ENCODE measurements at regions not wholly inside any gene's neighbourhood (a gene's known extent, or its start where the extent isn't known, plus 50 kb on each side); places are given as distances from the start of the nearest gene placed in this dataset.
"Not testable (repeated sequence)": the region's sequence is repeated elsewhere in the genome, so short reads cannot be mapped to it uniquely, and the experiment has no call there.

GRCh38 chr6:94953867-94954631 lies 623.3 kb upstream of the MANEA start:
- no peaks in the 10 kb centered on the region for H3K36me3 ChIP-seq (ENCODE audit: control insufficient read depth, insufficient read depth, low read length)
- ChIA-PET CTCF (interaction anchor here (0.6 kb wide), 1 partner anchor 21 kb away, joined by 3 read pairs; no protein-coding TSS in a partner anchor), POLR2A (no interaction called here)

GRCh38 chr6:94955156-94955555 lies 622.2 kb upstream of the MANEA start:
- DNase-seq (ENCODE audit: low read depth), result no peak
- H3K36me3 ChIP-seq (ENCODE audit: control insufficient read depth, insufficient read depth, low read length), result no peaks in the 10 kb centered on the region
- POLR2A ChIA-PET, result no interaction called here
- CTCF ChIA-PET, result no interaction called here
- no peak overlapping the region for H3K4me3 ChIP-seq (ENCODE audit: low read depth, low read length)
- TF ChIP-seq CTCF (IDR thresholded peaks at IDR 0.05; ENCODE audit: insufficient read depth, low read depth, low read length), result no peak
- no peaks in the 10 kb centered on the region for H3K27me3 ChIP-seq (ENCODE audit: control insufficient read depth, insufficient read depth, low read length)

More at GRCh38 chr6:94953867-94954631, 623.3 kb upstream of the MANEA start:
- no peak overlapping the region for H3K4me3 ChIP-seq (ENCODE audit: low read depth, low read length)
- TF ChIP-seq CTCF (IDR thresholded peaks at IDR 0.05; ENCODE audit: insufficient read depth, low read depth, low read length), result no peak
- H3K27me3 ChIP-seq (ENCODE audit: control insufficient read depth, insufficient read depth, low read length), result no peaks in the 10 kb centered on the region
- no peak for DNase-seq (ENCODE audit: low read depth)

- Histone ChIP-seq H3K36me3 (ENCODE audit: control insufficient read depth, insufficient read depth, low read length) (no peaks in the 10 kb centered on the region), H3K27me3 (ENCODE audit: control insufficient read depth, insufficient read depth, low read length) (no peaks in the 10 kb centered on the region), H3K4me3 (ENCODE audit: low read depth, low read length) (no peak overlapping the region)
- TF ChIP-seq CTCF (IDR thresholded peaks at IDR 0.05; ENCODE audit: insufficient read depth, low read depth, low read length), result no peak
- DNase-seq (ENCODE audit: low read depth), result no peak
- ChIA-PET POLR2A (no interaction called here), CTCF (no interaction called here)
Observed at GRCh38 chr6:94956910-94957309, 620.4 kb upstream of the MANEA start.

GRCh38 chr6:94964703-94965102 lies 612.6 kb upstream of the MANEA start:
- H3K4me3 ChIP-seq (ENCODE audit: low read depth, low read length); DNase-seq (ENCODE audit: low read depth); H3K36me3 ChIP-seq (ENCODE audit: control insufficient read depth, insufficient read depth, low read length); H3K27me3 ChIP-seq (ENCODE audit: control insufficient read depth, insufficient read depth, low read length); POLR2A ChIA-PET; CTCF ChIA-PET: not testable (repeated sequence)

GRCh38 chr6:94988701-94989100 lies 588.6 kb upstream of the MANEA start:
- no peaks in the 10 kb centered on the region for H3K36me3 ChIP-seq (ENCODE audit: control insufficient read depth, insufficient read depth, low read length)
- TF ChIP-seq CTCF (IDR thresholded peaks at IDR 0.05; ENCODE audit: insufficient read depth, low read depth, low read length), result no peak

GRCh38 chr6:95017922-95018321 lies 559.4 kb upstream of the MANEA start:
- Histone ChIP-seq H3K36me3 (ENCODE audit: control insufficient read depth, insufficient read depth, low read length) (no peaks in the 10 kb centered on the region), H3K4me3 (ENCODE audit: low read depth, low read length) (no peak overlapping the region), H3K27me3 (ENCODE audit: control insufficient read depth, insufficient read depth, low read length) (no peaks in the 10 kb centered on the region)
- no peak for DNase-seq (ENCODE audit: low read depth)
- CTCF ChIA-PET, result no interaction called here
- TF ChIP-seq CTCF (IDR thresholded peaks at IDR 0.05; ENCODE audit: insufficient read depth, low read depth, low read length), result no peak
- POLR2A ChIA-PET, result no interaction called here

More at GRCh38 chr6:94988701-94989100, 588.6 kb upstream of the MANEA start:
- Histone ChIP-seq H3K4me3 (ENCODE audit: low read depth, low read length) (no peak overlapping the region), H3K27me3 (ENCODE audit: control insufficient read depth, insufficient read depth, low read length) (no peaks in the 10 kb centered on the region)
- POLR2A ChIA-PET, result no interaction called here
- DNase-seq (ENCODE audit: low read depth), result no peak
- CTCF ChIA-PET, result no interaction called here
